HEK293T (cell line): ENCODE measurements at regions not wholly inside any gene's neighbourhood (a gene's known extent, or its start where the extent isn't known, plus 50 kb on each side); places are given as distances from the start of the nearest gene placed in this dataset.
"Not testable (repeated sequence)": the region's sequence is repeated elsewhere in the genome, so short reads cannot be mapped to it uniquely, and the experiment has no call there.

Experiments
- CTCF ChIA-PET: fragments of 350-600 bp; formaldehyde crosslinking; extraction: SDS; loops from one replicate; lab custom pipeline; 2021; ENCODE audit warnings: antibody characterized with exemption, inconsistent platforms; lab: Yijun Ruan, JAX
- POLR2A ChIA-PET: fragments of 350-600 bp; formaldehyde crosslinking; extraction: SDS; loops from one replicate; lab custom pipeline; 2020; ENCODE audit warnings: antibody characterized with exemption, inconsistent platforms; lab: Yijun Ruan, JAX
- DNase-seq: peaks from one replicate; pipeline ENCODE4 v3.0.0; 2012; ENCODE audit warnings: mixed read lengths; ENCODE audit errors: extremely low spot score
- ARNT ChIP-seq: fragments of 450-650 bp; IDR thresholded peaks from 2 replicates; pipeline ENCODE4 v1.6.1; 2017; ENCODE audit warnings: mild to moderate bottlenecking
- ELF4 ChIP-seq: fragments of 450-650 bp; IDR thresholded peaks from 2 replicates; pipeline ENCODE4 v1.6.1; 2017; ENCODE audit warnings: antibody characterized with exemption
- FOXA1 ChIP-seq: fragments of 450-650 bp; IDR thresholded peaks from 2 replicates; pipeline ENCODE4 v1.6.1; 2016; ENCODE audit warnings: mild to moderate bottlenecking
- FOXK2 ChIP-seq: fragments of 450-650 bp; IDR thresholded peaks from 2 replicates; pipeline ENCODE4 v1.6.1; 2016; ENCODE audit warnings: mild to moderate bottlenecking
- FOXM1 ChIP-seq: fragments of 450-650 bp; IDR thresholded peaks from 2 replicates; pipeline ENCODE4 v1.6.1; 2017; ENCODE audit warnings: mild to moderate bottlenecking, borderline replicate concordance
- HDGF ChIP-seq: fragments of 450-650 bp; IDR thresholded peaks from 2 replicates; pipeline ENCODE4 v1.6.1; 2017; ENCODE audit warnings: antibody characterized with exemption, borderline replicate concordance
- LEF1 ChIP-seq: fragments of 450-650 bp; IDR thresholded peaks from 2 replicates; pipeline ENCODE4 v1.6.1; 2017; ENCODE audit warnings: mild to moderate bottlenecking, borderline replicate concordance
- NFRKB ChIP-seq: fragments of 450-650 bp; IDR thresholded peaks from 2 replicates; pipeline ENCODE4 v1.6.1; 2016; ENCODE audit warnings: mild to moderate bottlenecking, moderate library complexity
- PKNOX1 ChIP-seq: fragments of 450-650 bp; IDR thresholded peaks from 2 replicates; pipeline ENCODE4 v1.6.1; 2016
- SP1 ChIP-seq: fragments of 450-650 bp; IDR thresholded peaks from 2 replicates; pipeline ENCODE4 v1.6.1; 2017
- SUZ12 ChIP-seq: fragments of 450-650 bp; IDR thresholded peaks from 2 replicates; pipeline ENCODE4 v1.6.1; 2016; ENCODE audit warnings: mild to moderate bottlenecking
- TARDBP ChIP-seq: fragments of 450-650 bp; IDR thresholded peaks from 2 replicates; pipeline ENCODE4 v1.6.1; 2016
- ZNF384 ChIP-seq: fragments of 450-650 bp; IDR thresholded peaks from 2 replicates; pipeline ENCODE4 v1.6.1; 2016

GRCh38 chr7:9919-10318 lies 182.5 kb upstream of the FAM20C start:
- CTCF ChIA-PET, POLR2A ChIA-PET, DNase-seq: not testable (repeated sequence)

GRCh38 chr7:32565-33280 lies 159.6 kb upstream of the FAM20C start:
- POLR2A ChIA-PET, DNase-seq, CTCF ChIA-PET: not testable (repeated sequence)

- CTCF ChIA-PET, DNase-seq, POLR2A ChIA-PET: not testable (repeated sequence)
Observed at GRCh38 chr7:35121-35541, 157.2 kb upstream of the FAM20C start.

- POLR2A ChIA-PET, DNase-seq, CTCF ChIA-PET: not testable (repeated sequence)
Observed at GRCh38 chr7:36539-36938, 155.8 kb upstream of the FAM20C start.

GRCh38 chr7:37656-38055 lies 154.7 kb upstream of the FAM20C start:
- DNase-seq, POLR2A ChIA-PET, CTCF ChIA-PET: not testable (repeated sequence)

GRCh38 chr7:38444-38843 lies 153.9 kb upstream of the FAM20C start:
- POLR2A ChIA-PET, DNase-seq, CTCF ChIA-PET: not testable (repeated sequence)

GRCh38 chr7:39984-40740 lies 152.2 kb upstream of the FAM20C start:
- DNase-seq, POLR2A ChIA-PET, CTCF ChIA-PET: not testable (repeated sequence)

GRCh38 chr7:40799-41750 lies 151.3 kb upstream of the FAM20C start:
- ChIA-PET POLR2A (no interaction called here), CTCF (no interaction called here)
- no peak for DNase-seq
- no peak for TF ChIP-seq FOXM1
- no peak for TF ChIP-seq SUZ12
- no peak for TF ChIP-seq FOXA1
- TF ChIP-seq ARNT = no peak

GRCh38 chr7:41917-42565 lies 150.3 kb upstream of the FAM20C start:
- no peak for DNase-seq
- ChIA-PET POLR2A (no interaction called here), CTCF (no interaction called here)
- TF ChIP-seq ELF4 (no peak), FOXA1 (no peak), TARDBP (no peak), ARNT (no peak), FOXK2 (no peak), HDGF (no peak), LEF1 (no peak), NFRKB (no peak), ZNF384 (no peak), PKNOX1 (no peak), SP1 (no peak)
